Upper lobe of right lung (tissue), 1 donor: ENCODE measurements at regions not wholly inside any gene's neighbourhood (a gene's known extent, or its start where the extent isn't known, plus 50 kb on each side); places are given as distances from the start of the nearest gene placed in this dataset.
"Not testable (repeated sequence)": the region's sequence is repeated elsewhere in the genome, so short reads cannot be mapped to it uniquely, and the experiment has no call there.

Experiments used
- ATAC-seq: fragments of 200-7000 bp; cut with Tn5 transposase; one replicate; pipeline ENCODE4 v1.9.1; 2020; ENCODE audit warnings: mild to moderate bottlenecking, moderate library complexity
- DNase-seq: peaks from one replicate; pipeline ENCODE4 v3.0.0-alpha.2; 2020
- H3K27ac ChIP-seq: fragments of 200-600 bp; one replicate; pipeline ENCODE4 v1.8.0; 2022
- H3K27me3 ChIP-seq: fragments of 200-600 bp; one replicate; pipeline ENCODE4 v1.8.0; 2022; ENCODE audit warnings: mild to moderate bottlenecking
- H3K36me3 ChIP-seq: fragments of 200-600 bp; one replicate; pipeline ENCODE4 v1.8.0; 2022
- H3K4me1 ChIP-seq: fragments of 200-600 bp; one replicate; pipeline ENCODE4 v1.8.0; 2022
- H3K4me3 ChIP-seq: fragments of 200-600 bp; one replicate; pipeline ENCODE4 v1.8.0; 2022; ENCODE audit warnings: mild to moderate bottlenecking
- H3K9me3 ChIP-seq: fragments of 200-600 bp; one replicate; pipeline ENCODE4 v1.8.0; 2022
- intact Hi-C: fragments of 100-400 bp; cut with DNase I; formaldehyde crosslinking; loops from one replicate; pipeline ENCODE4 v1.11.0; 2022
- TF ChIP-seq, protein P1 (sequence below): fragments of 200-600 bp; IDR thresholded peaks from one replicate; pipeline ENCODE4 v1.8.0; 2022; ENCODE audit warnings: antibody characterized with exemption
- donor health status: DM: no; HTN: yes; CAD: no; lungs with severe emphysema.

DNA sequence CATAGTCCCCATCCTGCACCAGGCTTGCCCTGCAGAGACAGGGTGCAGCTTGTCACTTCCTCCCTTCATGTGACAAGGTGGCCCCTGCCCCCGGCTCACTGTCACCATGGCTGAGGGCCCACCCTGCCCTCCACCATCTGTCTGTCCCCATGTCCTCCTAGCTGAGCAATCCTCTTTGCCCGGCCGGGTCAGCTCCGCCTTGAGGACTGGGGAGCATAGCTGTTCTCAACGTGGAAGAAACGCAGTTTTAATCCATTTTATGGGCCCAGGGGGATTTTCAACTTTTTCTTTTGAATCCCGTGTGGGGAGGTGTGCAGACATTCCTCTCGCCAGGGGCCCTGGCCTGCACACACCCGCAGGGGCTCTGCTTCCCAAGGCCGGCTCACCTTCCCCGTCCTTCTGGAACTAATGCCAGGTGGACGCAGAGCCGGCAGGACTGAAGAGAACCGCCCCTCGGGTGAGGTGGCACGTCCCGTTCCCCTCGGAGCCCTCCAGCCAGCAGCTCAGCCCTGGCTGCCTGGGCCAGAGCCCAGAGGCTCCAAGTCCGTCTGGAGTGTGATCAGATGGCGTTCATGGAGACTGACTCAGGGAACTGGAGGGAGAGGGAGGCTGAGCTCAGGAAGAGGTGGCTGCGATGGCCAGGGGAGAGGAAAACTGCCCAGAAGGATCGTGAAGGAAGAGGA is 1108.7 kb downstream of the BRD1 start:
- no peaks in the 10 kb centered on the region for H3K36me3 ChIP-seq
- ATAC-seq (no peak), DNase-seq (peak; percentile 48)
- no peaks in the 10 kb centered on the region for H3K4me1 ChIP-seq
- no peak overlapping the region for H3K4me3 ChIP-seq
- TF ChIP-seq, protein P1, sequence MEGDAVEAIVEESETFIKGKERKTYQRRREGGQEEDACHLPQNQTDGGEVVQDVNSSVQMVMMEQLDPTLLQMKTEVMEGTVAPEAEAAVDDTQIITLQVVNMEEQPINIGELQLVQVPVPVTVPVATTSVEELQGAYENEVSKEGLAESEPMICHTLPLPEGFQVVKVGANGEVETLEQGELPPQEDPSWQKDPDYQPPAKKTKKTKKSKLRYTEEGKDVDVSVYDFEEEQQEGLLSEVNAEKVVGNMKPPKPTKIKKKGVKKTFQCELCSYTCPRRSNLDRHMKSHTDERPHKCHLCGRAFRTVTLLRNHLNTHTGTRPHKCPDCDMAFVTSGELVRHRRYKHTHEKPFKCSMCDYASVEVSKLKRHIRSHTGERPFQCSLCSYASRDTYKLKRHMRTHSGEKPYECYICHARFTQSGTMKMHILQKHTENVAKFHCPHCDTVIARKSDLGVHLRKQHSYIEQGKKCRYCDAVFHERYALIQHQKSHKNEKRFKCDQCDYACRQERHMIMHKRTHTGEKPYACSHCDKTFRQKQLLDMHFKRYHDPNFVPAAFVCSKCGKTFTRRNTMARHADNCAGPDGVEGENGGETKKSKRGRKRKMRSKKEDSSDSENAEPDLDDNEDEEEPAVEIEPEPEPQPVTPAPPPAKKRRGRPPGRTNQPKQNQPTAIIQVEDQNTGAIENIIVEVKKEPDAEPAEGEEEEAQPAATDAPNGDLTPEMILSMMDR, result no peak
- H3K27ac ChIP-seq, result no peak overlapping the region
- intact Hi-C loops, result no loop called here
- H3K9me3 ChIP-seq, result no peaks in the 10 kb centered on the region
- no peaks in the 10 kb centered on the region for H3K27me3 ChIP-seq

DNA sequence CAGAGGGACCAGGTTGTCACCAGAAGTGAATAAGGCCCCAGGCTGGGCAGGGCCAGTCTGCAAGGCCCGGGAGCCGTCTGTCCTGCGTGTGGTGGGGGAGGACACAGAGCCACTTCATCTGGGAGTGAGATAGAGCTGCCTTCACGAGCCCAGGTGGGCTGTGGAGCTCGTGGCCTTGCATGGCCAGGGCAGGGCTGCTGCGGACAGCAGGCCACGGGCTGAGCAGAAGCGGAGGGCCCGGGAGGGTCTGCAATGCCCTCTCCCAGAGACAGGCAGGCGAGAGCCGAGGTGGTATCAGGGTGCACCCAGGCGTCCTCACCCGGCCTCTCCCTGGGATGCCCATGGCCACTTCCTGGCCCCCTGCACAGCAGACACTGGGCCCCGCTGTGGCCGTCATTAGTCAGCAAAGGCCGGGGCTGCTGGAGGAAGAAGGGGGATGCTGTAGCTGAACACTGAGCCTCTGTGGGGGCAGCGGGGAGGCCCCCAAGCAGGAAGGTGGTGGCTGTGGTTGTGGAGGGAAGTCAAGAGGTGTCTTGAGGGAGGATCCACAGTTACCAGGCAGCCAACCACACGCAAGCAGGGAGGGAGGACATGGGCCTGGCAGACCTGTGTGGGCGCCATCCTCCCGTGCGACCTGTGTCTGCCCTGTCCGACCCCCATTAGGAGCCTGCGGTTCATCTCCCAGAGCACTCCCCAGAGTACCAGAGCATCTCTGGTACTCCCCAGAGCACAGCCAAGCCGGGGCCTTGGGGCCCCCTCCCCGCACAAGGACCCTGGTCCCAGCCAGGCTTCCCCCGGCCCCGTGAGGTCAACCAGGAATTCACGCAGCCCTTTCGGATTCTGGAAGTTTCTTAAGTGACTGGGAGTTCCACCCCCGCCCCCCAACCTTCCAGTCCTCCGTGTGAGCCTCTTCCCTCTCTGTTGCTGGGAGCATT is 1109.5 kb downstream of the BRD1 start:
- Histone ChIP-seq H3K36me3 (no peaks in the 10 kb centered on the region), H3K4me3 (no peak overlapping the region), H3K27ac (no peak overlapping the region), H3K4me1 (no peaks in the 10 kb centered on the region), H3K27me3 (no peaks in the 10 kb centered on the region), H3K9me3 (no peaks in the 10 kb centered on the region)
- ATAC-seq, result no peak
- DNase-seq, result peak; percentile 48
- intact Hi-C loops, result no loop called here
- TF ChIP-seq, protein P1, result no peak

DNA sequence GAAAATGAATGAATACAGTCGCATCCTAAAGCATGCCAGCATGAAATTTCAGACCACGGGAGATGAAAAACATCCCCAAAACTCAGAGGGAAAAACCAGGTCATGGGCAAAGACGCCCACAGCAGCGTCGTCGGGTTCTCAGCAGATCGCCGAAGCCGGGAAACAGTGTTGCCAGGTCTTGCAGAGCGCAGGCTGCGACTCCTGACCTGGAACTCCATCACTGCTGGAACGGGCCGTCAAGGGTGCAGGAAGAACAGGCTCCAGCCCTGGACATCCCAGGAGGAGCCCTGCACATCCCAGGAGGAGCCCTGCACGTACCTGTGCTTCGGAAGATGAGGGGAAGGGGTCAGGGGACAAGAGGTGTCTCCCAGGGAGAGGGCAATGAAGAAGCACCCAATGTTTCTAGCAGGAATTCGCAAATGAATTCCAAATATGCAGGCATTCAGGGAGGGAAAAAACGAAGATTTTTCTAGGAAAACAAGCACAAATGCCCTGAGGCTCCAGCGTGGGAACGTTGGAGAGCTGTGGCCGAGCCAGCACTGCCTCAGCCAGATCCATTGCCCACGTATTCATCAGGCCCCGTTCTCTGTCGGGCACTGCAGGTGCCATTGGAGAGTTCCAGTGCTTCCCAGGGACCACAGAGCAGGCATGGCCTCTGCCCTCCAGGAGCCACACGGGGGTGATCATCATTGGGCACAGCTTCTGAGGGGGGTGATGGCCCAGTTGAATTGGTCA is 1110.4 kb downstream of the BRD1 start:
- Histone ChIP-seq H3K27ac (no peak overlapping the region), H3K4me3 (no peak overlapping the region), H3K36me3 (no peaks in the 10 kb centered on the region), H3K9me3 (no peaks in the 10 kb centered on the region), H3K27me3 (no peaks in the 10 kb centered on the region), H3K4me1 (no peaks in the 10 kb centered on the region)
- intact Hi-C loops, result no loop called here
- TF ChIP-seq, protein P1, result no peak
- peak; percentile 53 for DNase-seq
- ATAC-seq, result no peak

DNA sequence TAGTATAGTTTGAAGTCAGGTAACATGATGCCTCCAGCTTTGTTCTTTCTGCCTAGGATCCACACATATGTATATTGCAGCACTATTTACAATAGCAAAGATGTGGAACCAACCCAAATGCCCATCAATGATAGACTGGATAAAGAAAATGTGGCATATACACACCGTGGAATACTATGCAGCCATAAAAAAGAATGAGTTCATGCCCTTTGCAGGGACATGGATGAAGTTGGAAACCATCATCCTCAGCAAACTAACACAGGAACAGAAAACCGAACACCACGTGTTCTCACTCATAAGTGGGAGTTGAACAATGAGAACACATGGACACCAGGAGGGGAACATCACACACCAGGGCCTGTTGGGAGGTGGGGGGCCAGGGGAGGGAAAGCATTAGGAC is 1111.5 kb downstream of the BRD1 start:
- ATAC-seq, DNase-seq, H3K4me3 ChIP-seq, H3K27me3 ChIP-seq, H3K27ac ChIP-seq, H3K36me3 ChIP-seq, intact Hi-C loops, H3K9me3 ChIP-seq, H3K4me1 ChIP-seq: not testable (repeated sequence)

DNA sequence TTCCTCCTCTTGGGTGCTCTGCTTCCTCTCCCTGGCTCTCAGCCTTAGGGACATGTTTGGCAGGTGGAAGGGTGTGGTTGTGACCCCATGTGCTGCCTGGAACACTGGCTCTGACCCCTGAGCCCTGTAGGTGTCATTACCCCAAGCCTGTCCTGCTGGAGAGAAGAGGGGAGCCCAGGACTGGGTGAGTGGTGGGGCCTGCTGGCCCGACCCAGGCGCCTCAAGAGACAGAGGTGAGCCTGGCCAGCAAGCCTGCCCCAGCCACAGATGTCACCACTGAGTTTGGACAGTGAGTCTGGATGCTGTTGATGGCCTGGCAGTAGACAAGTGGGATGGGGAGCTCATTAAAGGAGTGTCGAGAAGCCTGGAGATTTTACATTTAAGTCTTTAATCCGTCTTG is 1112.2 kb downstream of the BRD1 start:
- Histone ChIP-seq H3K27me3 (no peaks in the 10 kb centered on the region), H3K27ac (no peak overlapping the region), H3K36me3 (no peaks in the 10 kb centered on the region), H3K9me3 (no peaks in the 10 kb centered on the region), H3K4me3 (no peak overlapping the region), H3K4me1 (no peaks in the 10 kb centered on the region)
- intact Hi-C loops, result no loop called here
- DNase-seq, result peak; percentile 28
- TF ChIP-seq, protein P1, result no peak
- no peak for ATAC-seq
